ENCODE measurements at regions not wholly inside any gene's neighbourhood (a gene's known extent, or its start where the extent isn't known, plus 50 kb on each side); places are given as distances from the start of the nearest gene placed in this dataset.

- POLR2A ChIA-PET, result no interaction called here
- no peak for DNase-seq (ENCODE audit: low spot score)
- H3K4me3 Mint-ChIP-seq, result no peak overlapping the region
These were observed 125.0 kb upstream of the EGLN3 start for GRCh38 chr14:34075826-34076225.

GRCh38 chr14:34075042-34075744, 124.3 kb upstream of the EGLN3 start:
- ChIA-PET CTCF (interaction anchor here (1.4 kb wide), 1 partner anchor 226 kb away, joined by 3 read pairs; no protein-coding TSS in a partner anchor), POLR2A (interaction anchor here (0.6 to 0.7 kb wide), 4 partner anchors 27 to 125 kb away, joined by 3 to 4 read pairs (median 4); partner anchors contain the start of gene EGLN3)
- Mint-ChIP-seq H3K9me3 (peaks cover 11% of the 10 kb centered on the region), H3K27ac (no peak overlapping the region), H3K36me3 (no peaks in the 10 kb centered on the region), H3K27me3 (ENCODE audit: low read depth) (no peaks in the 10 kb centered on the region), H3K4me3 (no peak overlapping the region), H3K4me1 (no peaks in the 10 kb centered on the region)
- DNase-seq (ENCODE audit: low spot score) (no peak), ATAC-seq (no peak)
- TF ChIP-seq E2F1 (CRISPR knock-in tag; IDR thresholded peaks at IDR 0.05) (no peak), FOXJ3 (CRISPR knock-in tag; IDR thresholded peaks at IDR 0.05; ENCODE audit: borderline replicate concordance) (no peak), ZNF423 (CRISPR knock-in tag; IDR thresholded peaks at IDR 0.05) (no peak), JAZF1 (CRISPR knock-in tag; IDR thresholded peaks at IDR 0.05) (no peak)

More at GRCh38 chr14:34075826-34076225, 125.0 kb upstream of the EGLN3 start:
- no peak for TF ChIP-seq SMAD4 (CRISPR knock-in tag; IDR thresholded peaks at IDR 0.05)
- TF ChIP-seq CDX4 (CRISPR knock-in tag; IDR thresholded peaks at IDR 0.05; ENCODE audit: borderline replicate concordance), result no peak
- no peak for TF ChIP-seq SP1 (CRISPR knock-in tag; conservative IDR thresholded peaks at IDR 0.05)
- no peak for TF ChIP-seq CBFB (CRISPR knock-in tag; IDR thresholded peaks at IDR 0.05; ENCODE audit: low read depth)
- no peak for TF ChIP-seq SOX15 (CRISPR knock-in tag; IDR thresholded peaks at IDR 0.05)
- no peak for TF ChIP-seq ZMAT4 (CRISPR knock-in tag; IDR thresholded peaks at IDR 0.05)
- no peak for TF ChIP-seq USF2 (CRISPR knock-in tag; IDR thresholded peaks at IDR 0.05)
- no peak for TF ChIP-seq PRDM15 (CRISPR knock-in tag; IDR thresholded peaks at IDR 0.05)
- no peak for TF ChIP-seq MYBL2 (CRISPR knock-in tag; IDR thresholded peaks at IDR 0.05)
- no peak for TF ChIP-seq ATF2 (CRISPR knock-in tag; IDR thresholded peaks at IDR 0.05; ENCODE audit: borderline replicate concordance, low read depth)
- no peak for TF ChIP-seq ZNF219 (CRISPR knock-in tag; IDR thresholded peaks at IDR 0.05; ENCODE audit: borderline replicate concordance)
- no peak for TF ChIP-seq OVOL2 (CRISPR knock-in tag; IDR thresholded peaks at IDR 0.05; ENCODE audit: borderline replicate concordance)
- TF ChIP-seq ZNF317 (CRISPR knock-in tag; IDR thresholded peaks at IDR 0.05; ENCODE audit: borderline replicate concordance, low read depth), result no peak
- CTCF ChIA-PET, result interaction anchor here (1.4 kb wide), 1 partner anchor 227 kb away, joined by 3 read pairs; no protein-coding TSS in a partner anchor
- no peaks in the 10 kb centered on the region for H3K36me3 Mint-ChIP-seq
- H3K4me1 Mint-ChIP-seq, result no peaks in the 10 kb centered on the region
- peaks cover 11% of the 10 kb centered on the region for H3K9me3 Mint-ChIP-seq
- H3K27ac Mint-ChIP-seq, result no peak overlapping the region
- ATAC-seq, result no peak
- no peaks in the 10 kb centered on the region for H3K27me3 Mint-ChIP-seq (ENCODE audit: low read depth)
